Skin epidermis (tissue), 12 donors: ENCODE measurements at regions not wholly inside any gene's neighbourhood (a gene's known extent, or its start where the extent isn't known, plus 50 kb on each side); places are given as distances from the start of the nearest gene placed in this dataset.

Experiments
- H3K27ac ChIP-seq, 21 experiments: fragments of 200-600 bp; sonication (generic) in 11 of 21; one replicate each; pipeline ENCODE4 v1.5.0; 2020; ENCODE audit warnings: mild to moderate bottlenecking in 3 of 21, inconsistent platforms in 2 of 21, moderate library complexity in 2 of 21
- H3K4me3 ChIP-seq, 7 experiments: fragments of 200-600 bp; sonication (generic) in 2 of 7; one replicate each; pipeline ENCODE4 v1.5.0; 2020; ENCODE audit warnings: inconsistent platforms in 2 of 7, mild to moderate bottlenecking in 2 of 7, moderate library complexity in 1 of 7

- H3K4me3 ChIP-seq, result no peak overlapping the region
- peak overlapping the region in 9 of 21 experiments; percentile 2 to 68 (median 45) for H3K27ac ChIP-seq
Observed at GRCh38 chr12:58529897-58530741, 390.2 kb downstream of the LRIG3 start.

GRCh38 chr12:58530742-58531062, 389.6 kb downstream of the LRIG3 start:
- no peak overlapping the region for H3K4me3 ChIP-seq
- H3K27ac ChIP-seq, result peak overlapping the region in 3 of 21 experiments; percentile 45 to 73 (median 59)

- Histone ChIP-seq H3K27ac (peak overlapping the region in 4 of 21 experiments; percentile 15 to 73 (median 28)), H3K4me3 (no peak overlapping the region)
Observed at GRCh38 chr12:58532855-58533608, 387.3 kb downstream of the LRIG3 start.

- H3K4me3 ChIP-seq, result no peak overlapping the region
Observed at GRCh38 chr12:58533652-58534051, 386.7 kb downstream of the LRIG3 start.

GRCh38 chr12:58537278-58537677, 383.0 kb downstream of the LRIG3 start:
- H3K27ac ChIP-seq, result peak overlapping the region in 10 of 21 experiments; percentile 1 to 78 (median 32)
- H3K4me3 ChIP-seq, result no peak overlapping the region

More at GRCh38 chr12:58533652-58534051, 386.7 kb downstream of the LRIG3 start:
- H3K27ac ChIP-seq, result peak overlapping the region in 2 of 21 experiments; percentile 18 to 37

DNA sequence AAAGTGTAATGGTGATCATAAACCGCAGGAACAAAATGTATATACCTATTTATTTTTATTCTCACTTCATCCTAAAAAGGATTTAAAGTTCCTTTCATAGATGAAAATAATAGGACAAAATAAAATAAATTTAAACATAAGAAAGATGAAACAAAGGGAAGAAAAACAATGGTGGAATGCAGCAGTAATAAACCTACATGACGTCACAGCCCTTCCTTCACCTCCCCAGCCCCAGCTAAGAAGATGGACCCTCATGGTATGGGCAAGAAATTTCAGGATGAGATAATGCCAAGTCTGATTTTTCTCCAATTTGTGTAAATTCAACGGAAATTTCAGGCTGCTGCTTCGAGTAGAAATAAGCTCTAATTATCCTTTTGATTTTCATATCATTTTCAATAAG, 381.0 kb downstream of the LRIG3 start:
- Histone ChIP-seq H3K4me3 (no peak overlapping the region), H3K27ac (peak overlapping the region in 4 of 21 experiments; percentile 3 to 69 (median 26))

DNA sequence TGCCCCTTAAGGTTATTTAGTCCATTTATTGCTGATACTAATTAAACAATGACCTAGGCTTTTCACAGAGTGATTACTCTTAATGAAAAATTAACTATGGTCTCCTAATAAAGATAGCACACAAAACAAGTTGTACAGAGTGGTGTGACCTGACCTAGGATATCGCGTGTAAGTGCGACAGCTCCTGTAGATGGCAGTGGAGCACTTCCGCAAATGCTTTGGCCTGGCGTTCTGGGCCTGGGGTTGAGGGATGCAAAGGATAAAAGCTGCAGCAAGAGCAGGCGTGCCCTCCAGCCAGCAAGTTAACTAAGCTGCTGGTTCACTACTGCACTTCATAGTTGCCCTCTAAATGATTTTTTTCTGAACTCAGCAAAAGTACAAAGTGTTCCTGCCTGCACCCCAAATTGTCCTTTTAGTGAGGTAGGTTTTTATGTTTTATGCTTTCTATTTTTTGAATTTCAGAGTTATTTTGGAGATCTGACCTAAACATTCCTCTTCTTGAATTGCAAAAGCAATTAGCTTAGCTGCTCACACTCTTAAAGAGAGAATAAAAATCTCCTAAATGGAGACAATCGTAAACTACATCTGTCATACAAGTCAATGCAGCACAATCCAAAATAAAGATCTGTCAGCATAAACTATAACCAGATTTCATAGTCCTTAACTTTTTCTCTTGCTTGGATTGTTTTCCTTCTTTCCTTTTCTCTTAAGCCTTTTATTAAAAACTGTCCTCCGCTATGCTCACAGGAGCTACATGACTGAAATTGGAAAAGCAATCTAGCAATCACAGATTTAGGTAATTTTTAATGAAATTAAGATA, 379.6 kb downstream of the LRIG3 start:
- H3K4me3 ChIP-seq, result no peak overlapping the region
- peak overlapping the region in 8 of 21 experiments; percentile 6 to 69 (median 37) for H3K27ac ChIP-seq

DNA sequence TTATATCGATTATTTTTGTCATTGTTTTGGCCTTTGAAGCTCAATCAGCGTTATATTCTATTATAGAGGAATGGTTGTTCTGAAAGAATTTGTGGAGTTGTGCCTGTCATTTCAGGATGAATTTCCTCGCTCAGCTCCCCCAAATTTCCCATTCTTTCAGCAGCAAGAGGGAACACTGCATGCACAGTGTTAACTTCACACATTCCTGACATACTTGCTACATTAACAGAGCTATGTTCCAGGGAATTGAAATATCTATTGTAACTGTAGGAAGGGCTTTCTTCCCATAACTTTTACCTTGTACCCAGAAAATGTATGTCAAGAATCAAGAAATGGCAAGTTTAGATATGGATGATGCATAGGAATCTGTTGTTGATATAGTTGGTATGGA, 379.0 kb downstream of the LRIG3 start:
- no peak overlapping the region for H3K4me3 ChIP-seq
- peak overlapping the region in 8 of 21 experiments; percentile 6 to 69 (median 40) for H3K27ac ChIP-seq

- H3K4me3 ChIP-seq, result no peak overlapping the region
- no peak overlapping the region for H3K27ac ChIP-seq
Observed at GRCh38 chr12:58544281-58544680, 376.0 kb downstream of the LRIG3 start.

DNA sequence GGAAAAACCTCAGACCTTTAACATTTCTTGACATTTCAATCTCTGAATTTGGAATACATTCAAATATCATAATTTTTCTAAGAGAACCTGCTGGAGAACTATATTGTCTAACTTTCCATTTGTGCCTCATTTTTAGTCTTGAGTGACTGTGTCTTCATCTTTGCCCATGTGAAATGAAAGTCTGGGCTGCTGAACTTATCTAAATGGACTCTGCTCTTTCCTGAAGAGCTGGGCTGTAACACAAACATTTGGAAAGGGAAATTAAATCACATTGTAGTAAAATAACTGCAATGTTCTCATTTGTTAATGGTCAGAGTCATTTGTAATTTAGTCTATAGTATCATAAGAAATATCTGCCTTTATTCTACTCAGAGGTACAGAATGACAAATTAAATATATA, 373.1 kb downstream of the LRIG3 start:
- H3K27ac ChIP-seq, result no peak overlapping the region
- H3K4me3 ChIP-seq, result no peak overlapping the region

DNA sequence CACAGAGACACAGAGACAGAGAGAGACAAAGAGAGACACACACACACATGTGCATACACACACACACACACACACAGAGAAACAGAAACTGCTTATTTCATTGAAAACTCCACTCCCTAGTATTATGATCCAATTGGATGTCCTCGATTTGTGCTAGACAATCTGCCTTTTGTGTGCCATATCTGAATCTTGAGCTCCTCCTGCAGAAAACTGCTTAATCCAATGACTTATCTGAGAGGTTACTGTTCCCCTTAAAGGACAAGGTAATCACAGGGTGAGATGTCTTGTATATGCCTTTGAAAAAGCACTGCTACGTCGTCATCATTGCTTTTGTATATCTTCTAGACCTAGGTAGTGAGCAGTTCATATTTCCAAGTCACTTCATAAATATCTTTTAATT, 371.5 kb downstream of the LRIG3 start:
- H3K4me3 ChIP-seq, result no peak overlapping the region
- H3K27ac ChIP-seq, result no peak overlapping the region

DNA sequence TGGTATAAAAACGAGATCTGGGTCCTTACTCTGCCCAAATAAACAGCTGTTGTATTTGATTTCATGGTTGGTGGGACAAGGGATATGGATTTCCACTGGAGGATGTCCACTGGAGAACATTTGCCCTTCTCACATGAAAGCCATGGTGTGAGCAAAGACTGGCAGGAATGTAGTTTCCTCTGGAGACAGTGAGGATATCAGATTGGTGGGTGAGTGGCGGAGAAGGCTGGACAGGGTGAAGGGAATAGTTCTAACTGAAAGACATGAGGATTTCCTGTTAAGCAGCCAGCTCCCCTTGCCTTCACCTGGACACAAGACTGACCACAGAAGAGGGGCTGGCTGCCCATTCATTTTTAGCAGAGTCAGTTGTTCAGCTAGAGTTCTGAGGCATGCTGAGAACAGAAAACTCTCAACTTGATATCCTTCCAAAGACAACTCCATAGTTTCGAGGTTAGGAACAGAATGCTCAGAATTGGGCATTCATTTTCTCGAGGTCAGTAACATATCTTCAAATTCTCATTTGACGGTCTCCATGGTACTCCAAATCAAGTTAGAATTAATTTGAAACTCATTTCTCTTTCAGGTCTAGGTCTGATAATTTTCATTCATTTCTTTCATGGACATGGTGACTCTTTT, 365.7 kb downstream of the LRIG3 start:
- no peak overlapping the region for H3K27ac ChIP-seq

GRCh38 chr12:58557171-58557570, 363.1 kb downstream of the LRIG3 start:
- H3K27ac ChIP-seq, result peak overlapping the region in 1 of 21 experiments; percentile 5
- H3K4me3 ChIP-seq, result no peak overlapping the region

More for the DNA sequence above, 365.7 kb downstream of the LRIG3 start:
- H3K4me3 ChIP-seq, result no peak overlapping the region

DNA sequence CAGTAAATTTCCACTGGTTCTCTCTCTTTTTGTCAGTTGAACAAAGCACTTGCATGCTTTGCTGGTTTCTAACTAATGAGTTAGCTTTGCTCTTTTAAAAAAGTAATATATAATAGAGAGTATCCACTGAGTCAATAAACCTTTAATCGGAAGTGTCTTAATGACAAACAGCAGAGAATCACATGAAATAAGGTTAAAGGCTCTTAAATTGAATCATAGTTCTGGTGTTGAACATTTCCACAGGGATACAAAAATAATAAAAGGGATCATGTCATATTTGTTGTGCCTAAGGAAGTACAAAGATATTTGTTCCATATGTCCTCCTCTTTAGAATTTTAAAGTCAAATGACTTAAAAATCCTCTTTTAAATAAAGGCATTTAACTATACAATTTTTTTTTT, 362.6 kb downstream of the LRIG3 start:
- Histone ChIP-seq H3K4me3 (no peak overlapping the region), H3K27ac (peak overlapping the region in 1 of 21 experiments; percentile 5)

- H3K4me3 ChIP-seq, result no peak overlapping the region
- no peak overlapping the region for H3K27ac ChIP-seq
Observed at GRCh38 chr12:58563621-58564020, 356.7 kb downstream of the LRIG3 start.

DNA sequence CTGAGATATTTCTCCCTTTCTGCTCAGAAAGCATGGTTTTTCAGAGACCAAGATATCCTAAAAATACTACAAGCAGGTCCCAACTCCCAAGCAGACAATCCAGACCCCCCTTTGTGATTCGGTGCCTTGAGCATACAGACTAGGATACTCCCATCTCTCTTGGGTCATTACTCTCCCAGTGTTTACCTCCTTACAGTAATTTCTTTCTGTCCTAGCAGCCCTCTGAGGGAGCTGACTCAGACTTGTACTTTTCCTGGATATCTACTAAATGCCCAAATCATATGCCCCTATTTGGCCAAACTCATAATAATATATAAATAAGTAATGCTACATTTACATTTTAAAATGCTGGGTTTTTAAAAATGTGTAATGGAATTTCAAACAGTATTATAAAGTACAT, 355.6 kb downstream of the LRIG3 start:
- Histone ChIP-seq H3K4me3 (no peak overlapping the region), H3K27ac (no peak overlapping the region)

DNA sequence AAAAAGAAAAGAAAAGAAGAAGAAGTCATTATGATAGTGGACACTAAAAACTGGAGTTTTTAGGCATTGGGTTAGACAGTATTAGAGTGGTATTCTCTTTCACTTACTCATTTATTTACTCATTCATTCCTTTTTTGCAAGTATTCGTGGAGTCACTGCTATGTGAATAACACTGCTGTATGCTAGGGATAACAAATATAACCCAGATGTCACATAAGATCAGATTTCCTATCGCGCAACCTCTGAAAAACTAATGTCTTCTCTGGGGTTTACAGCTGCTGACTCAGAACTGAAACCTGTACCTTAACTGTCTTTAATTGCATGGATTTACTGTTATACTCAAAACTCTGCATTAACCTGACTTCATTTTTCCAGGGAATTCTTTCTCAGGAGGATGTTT, 353.7 kb downstream of the LRIG3 start:
- no peak overlapping the region for H3K27ac ChIP-seq

DNA sequence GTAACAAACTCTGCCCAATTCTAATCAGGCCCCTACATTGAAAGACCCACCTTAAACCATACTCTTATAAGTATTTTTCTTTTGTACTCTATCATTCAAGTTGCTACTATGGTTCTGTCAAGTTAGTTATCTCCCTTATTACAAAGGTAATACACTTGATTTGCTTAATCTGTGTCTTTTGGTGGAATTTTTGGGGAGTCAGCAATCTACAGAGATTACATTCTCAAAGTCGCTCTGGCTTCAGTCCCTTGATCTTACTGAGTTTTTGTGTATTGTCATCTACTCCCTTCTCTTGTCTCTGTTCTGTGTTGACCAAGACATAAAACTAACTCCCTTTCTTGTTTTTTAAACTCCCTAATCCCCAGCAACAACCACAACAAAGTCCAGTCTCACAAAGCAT, 353.1 kb downstream of the LRIG3 start:
- Histone ChIP-seq H3K4me3 (no peak overlapping the region), H3K27ac (no peak overlapping the region)

More for the DNA sequence above, 353.7 kb downstream of the LRIG3 start:
- no peak overlapping the region for H3K4me3 ChIP-seq

- Histone ChIP-seq H3K27ac (no peak overlapping the region), H3K4me3 (no peak overlapping the region)
Observed at GRCh38 chr12:58570411-58570810, 349.9 kb downstream of the LRIG3 start.

- no peak overlapping the region for H3K4me3 ChIP-seq
- H3K27ac ChIP-seq, result peak overlapping the region in 1 of 21 experiments; percentile 3
Observed at GRCh38 chr12:58575256-58575655, 345.0 kb downstream of the LRIG3 start.
